ENCODE measurements at regions not wholly inside any gene's neighbourhood (a gene's known extent, or its start where the extent isn't known, plus 50 kb on each side); places are given as distances from the start of the nearest gene placed in this dataset.

DNA sequence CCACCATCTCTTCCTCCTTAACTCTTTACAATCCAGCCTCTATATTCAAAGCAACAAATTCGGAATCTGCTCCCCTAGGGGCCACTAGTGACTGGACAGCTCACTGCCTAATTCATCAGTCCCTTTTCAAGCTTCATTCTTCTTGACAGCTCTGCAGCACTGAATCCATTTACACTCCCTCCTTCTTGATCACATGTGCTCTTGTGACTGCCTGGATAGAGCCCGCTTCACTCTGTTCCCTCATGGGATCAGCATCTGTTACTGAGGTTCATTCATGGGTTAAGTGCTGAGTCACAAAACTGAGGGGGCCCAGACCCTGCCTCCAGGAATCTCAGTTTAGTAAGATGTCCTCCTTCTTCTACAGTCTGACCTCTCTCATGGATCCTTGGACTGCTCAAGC is 81.5 kb downstream of the CYRIA start:
- no peak overlapping the region for H3K27ac ChIP-seq (ENCODE audit: low read length)
- no peaks in the 10 kb centered on the region for H3K27me3 ChIP-seq (ENCODE audit: insufficient read depth, low read depth, low read length)
- no peaks in the 10 kb centered on the region for H3K9me3 ChIP-seq (ENCODE audit: low read length)
- H2AFZ ChIP-seq (ENCODE audit: low read depth, low read length): no peak overlapping the region
- H3F3A ChIP-seq (ENCODE audit: insufficient read depth, low read length, poor library complexity, severe bottlenecking): no peaks in the 10 kb centered on the region
- no peak overlapping the region for H3K4me3 ChIP-seq (ENCODE audit: low read length)
- no peak overlapping the region for H3K9ac ChIP-seq (ENCODE audit: low read length)
- no peaks in the 10 kb centered on the region for H3K36me3 ChIP-seq (ENCODE audit: insufficient read depth, low read length)
- TF ChIP-seq POLR2AphosphoS5 (IDR thresholded peaks at IDR 0.05): no peak
- no peak for TF ChIP-seq EZH2 (IDR thresholded peaks at IDR 0.05; ENCODE audit: borderline replicate concordance, insufficient read depth, low read length, poor library complexity, severe bottlenecking)
- TF ChIP-seq EP300 (conservative IDR thresholded peaks at IDR 0.05; ENCODE audit: poor library complexity, severe bottlenecking): no peak
- TF ChIP-seq MXI1 (conservative IDR thresholded peaks at IDR 0.05; ENCODE audit: poor library complexity, severe bottlenecking): no peak
- no peak for TF ChIP-seq SMC3 (conservative IDR thresholded peaks at IDR 0.05; ENCODE audit: poor library complexity)
- no peak for TF ChIP-seq RAD21 (conservative IDR thresholded peaks at IDR 0.05)
- no peaks in the 10 kb centered on the region for H3K9me2 ChIP-seq (ENCODE audit: insufficient read depth, low read length)
- no peaks in the 10 kb centered on the region for H3K79me2 ChIP-seq (replicated peaks; ENCODE audit: insufficient read depth, low read length)
- H4K20me1 ChIP-seq (ENCODE audit: insufficient read depth): no peaks in the 10 kb centered on the region
- H3K4me2 ChIP-seq (ENCODE audit: low read length): no peak overlapping the region

DNA sequence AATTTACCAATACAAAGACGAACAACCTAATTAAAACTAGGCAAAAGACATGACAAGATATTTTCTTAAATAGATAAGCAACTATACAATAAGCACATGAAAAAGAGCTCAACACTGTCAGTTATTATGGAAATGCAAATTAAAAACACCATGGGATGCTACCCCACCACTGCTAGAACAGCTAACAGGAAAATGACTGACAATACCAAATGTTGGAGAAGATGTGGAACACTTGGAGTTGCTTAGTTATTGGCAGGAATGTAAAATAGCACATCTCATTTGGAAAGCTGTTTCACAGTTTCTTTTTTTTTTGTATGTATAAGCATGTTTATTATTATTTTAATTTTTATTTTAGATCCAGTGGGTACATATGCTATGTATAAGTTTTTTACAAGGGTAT is 84.4 kb downstream of the CYRIA start:
- Histone ChIP-seq H3F3A (ENCODE audit: insufficient read depth, low read length, poor library complexity, severe bottlenecking) (no peaks in the 10 kb centered on the region), H3K9me2 (ENCODE audit: insufficient read depth, low read length) (no peaks in the 10 kb centered on the region), H3K27ac (ENCODE audit: low read length) (no peak overlapping the region), H3K4me2 (ENCODE audit: low read length) (no peak overlapping the region), H4K20me1 (ENCODE audit: insufficient read depth) (no peaks in the 10 kb centered on the region), H3K4me3 (ENCODE audit: low read length) (no peak overlapping the region), H3K9ac (ENCODE audit: low read length) (no peak overlapping the region), H3K79me2 (replicated peaks; ENCODE audit: insufficient read depth, low read length) (no peaks in the 10 kb centered on the region), H3K27me3 (ENCODE audit: insufficient read depth, low read depth, low read length) (no peaks in the 10 kb centered on the region), H3K36me3 (ENCODE audit: insufficient read depth, low read length) (no peaks in the 10 kb centered on the region), H2AFZ (ENCODE audit: low read depth, low read length) (no peak overlapping the region), H3K9me3 (ENCODE audit: low read length) (no peaks in the 10 kb centered on the region)
- TF ChIP-seq EP300 (conservative IDR thresholded peaks at IDR 0.05; ENCODE audit: poor library complexity, severe bottlenecking): no peak

DNA sequence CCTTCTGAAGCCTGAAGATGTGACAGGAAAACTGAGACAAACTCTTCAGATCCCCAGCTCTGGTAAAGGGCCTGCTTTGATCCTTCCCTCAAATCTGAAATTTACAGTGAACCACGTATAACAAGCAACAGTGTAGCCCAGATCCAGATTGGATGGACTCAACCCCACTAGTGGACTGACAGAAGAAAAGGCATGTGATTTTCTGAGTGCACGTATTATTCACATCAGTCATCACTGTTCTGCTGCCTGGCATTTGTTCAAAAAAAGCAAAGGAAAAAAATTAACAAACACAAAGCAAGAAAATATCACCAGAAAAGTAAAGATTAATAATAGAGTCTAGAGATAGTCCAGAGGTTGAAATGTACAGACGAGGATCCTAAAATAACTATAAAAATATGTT is 87.6 kb downstream of the CYRIA start:
- Histone ChIP-seq H3K4me3 (ENCODE audit: low read length) (no peak overlapping the region), H3K27me3 (ENCODE audit: insufficient read depth, low read depth, low read length) (no peaks in the 10 kb centered on the region), H3K4me2 (ENCODE audit: low read length) (no peak overlapping the region), H3K9ac (ENCODE audit: low read length) (no peak overlapping the region), H3K9me2 (ENCODE audit: insufficient read depth, low read length) (no peaks in the 10 kb centered on the region), H3K36me3 (ENCODE audit: insufficient read depth, low read length) (no peaks in the 10 kb centered on the region), H4K20me1 (ENCODE audit: insufficient read depth) (no peaks in the 10 kb centered on the region), H3K79me2 (replicated peaks; ENCODE audit: insufficient read depth, low read length) (no peaks in the 10 kb centered on the region), H3K27ac (ENCODE audit: low read length) (no peak overlapping the region), H2AFZ (ENCODE audit: low read depth, low read length) (no peak overlapping the region), H3F3A (ENCODE audit: insufficient read depth, low read length, poor library complexity, severe bottlenecking) (no peaks in the 10 kb centered on the region), H3K9me3 (ENCODE audit: low read length) (no peaks in the 10 kb centered on the region)
- TF ChIP-seq EP300 (conservative IDR thresholded peaks at IDR 0.05; ENCODE audit: poor library complexity, severe bottlenecking): no peak
- no peak for TF ChIP-seq SMC3 (conservative IDR thresholded peaks at IDR 0.05; ENCODE audit: poor library complexity)
- TF ChIP-seq, protein P1, sequence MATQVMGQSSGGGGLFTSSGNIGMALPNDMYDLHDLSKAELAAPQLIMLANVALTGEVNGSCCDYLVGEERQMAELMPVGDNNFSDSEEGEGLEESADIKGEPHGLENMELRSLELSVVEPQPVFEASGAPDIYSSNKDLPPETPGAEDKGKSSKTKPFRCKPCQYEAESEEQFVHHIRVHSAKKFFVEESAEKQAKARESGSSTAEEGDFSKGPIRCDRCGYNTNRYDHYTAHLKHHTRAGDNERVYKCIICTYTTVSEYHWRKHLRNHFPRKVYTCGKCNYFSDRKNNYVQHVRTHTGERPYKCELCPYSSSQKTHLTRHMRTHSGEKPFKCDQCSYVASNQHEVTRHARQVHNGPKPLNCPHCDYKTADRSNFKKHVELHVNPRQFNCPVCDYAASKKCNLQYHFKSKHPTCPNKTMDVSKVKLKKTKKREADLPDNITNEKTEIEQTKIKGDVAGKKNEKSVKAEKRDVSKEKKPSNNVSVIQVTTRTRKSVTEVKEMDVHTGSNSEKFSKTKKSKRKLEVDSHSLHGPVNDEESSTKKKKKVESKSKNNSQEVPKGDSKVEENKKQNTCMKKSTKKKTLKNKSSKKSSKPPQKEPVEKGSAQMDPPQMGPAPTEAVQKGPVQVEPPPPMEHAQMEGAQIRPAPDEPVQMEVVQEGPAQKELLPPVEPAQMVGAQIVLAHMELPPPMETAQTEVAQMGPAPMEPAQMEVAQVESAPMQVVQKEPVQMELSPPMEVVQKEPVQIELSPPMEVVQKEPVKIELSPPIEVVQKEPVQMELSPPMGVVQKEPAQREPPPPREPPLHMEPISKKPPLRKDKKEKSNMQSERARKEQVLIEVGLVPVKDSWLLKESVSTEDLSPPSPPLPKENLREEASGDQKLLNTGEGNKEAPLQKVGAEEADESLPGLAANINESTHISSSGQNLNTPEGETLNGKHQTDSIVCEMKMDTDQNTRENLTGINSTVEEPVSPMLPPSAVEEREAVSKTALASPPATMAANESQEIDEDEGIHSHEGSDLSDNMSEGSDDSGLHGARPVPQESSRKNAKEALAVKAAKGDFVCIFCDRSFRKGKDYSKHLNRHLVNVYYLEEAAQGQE (IDR thresholded peaks at IDR 0.05; ENCODE audit: borderline replicate concordance): no peak
- TF ChIP-seq, protein P2, sequence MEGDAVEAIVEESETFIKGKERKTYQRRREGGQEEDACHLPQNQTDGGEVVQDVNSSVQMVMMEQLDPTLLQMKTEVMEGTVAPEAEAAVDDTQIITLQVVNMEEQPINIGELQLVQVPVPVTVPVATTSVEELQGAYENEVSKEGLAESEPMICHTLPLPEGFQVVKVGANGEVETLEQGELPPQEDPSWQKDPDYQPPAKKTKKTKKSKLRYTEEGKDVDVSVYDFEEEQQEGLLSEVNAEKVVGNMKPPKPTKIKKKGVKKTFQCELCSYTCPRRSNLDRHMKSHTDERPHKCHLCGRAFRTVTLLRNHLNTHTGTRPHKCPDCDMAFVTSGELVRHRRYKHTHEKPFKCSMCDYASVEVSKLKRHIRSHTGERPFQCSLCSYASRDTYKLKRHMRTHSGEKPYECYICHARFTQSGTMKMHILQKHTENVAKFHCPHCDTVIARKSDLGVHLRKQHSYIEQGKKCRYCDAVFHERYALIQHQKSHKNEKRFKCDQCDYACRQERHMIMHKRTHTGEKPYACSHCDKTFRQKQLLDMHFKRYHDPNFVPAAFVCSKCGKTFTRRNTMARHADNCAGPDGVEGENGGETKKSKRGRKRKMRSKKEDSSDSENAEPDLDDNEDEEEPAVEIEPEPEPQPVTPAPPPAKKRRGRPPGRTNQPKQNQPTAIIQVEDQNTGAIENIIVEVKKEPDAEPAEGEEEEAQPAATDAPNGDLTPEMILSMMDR (IDR thresholded peaks at IDR 0.05; ENCODE audit: poor library complexity, severe bottlenecking): no peak
- no peak for TF ChIP-seq POLR2AphosphoS5 (IDR thresholded peaks at IDR 0.05)
- no peak for TF ChIP-seq TAF1 (IDR thresholded peaks at IDR 0.05; ENCODE audit: low read depth)
- TF ChIP-seq MXI1 (conservative IDR thresholded peaks at IDR 0.05; ENCODE audit: poor library complexity, severe bottlenecking): no peak
- TF ChIP-seq RAD21 (conservative IDR thresholded peaks at IDR 0.05): no peak
- no peak for TF ChIP-seq EZH2 (IDR thresholded peaks at IDR 0.05; ENCODE audit: borderline replicate concordance, insufficient read depth, low read length, poor library complexity, severe bottlenecking)
